Islet of Langerhans (tissue), 1 donor: ENCODE measurements at regions not wholly inside any gene's neighbourhood (a gene's known extent, or its start where the extent isn't known, plus 50 kb on each side); places are given as distances from the start of the nearest gene placed in this dataset.

Source experiments
- FAIRE-seq: peaks from one replicate; lab custom pipeline; 2011; peaks lifted over from hg19 to GRCh38; lab: Jason Lieb, UNC

DNA sequence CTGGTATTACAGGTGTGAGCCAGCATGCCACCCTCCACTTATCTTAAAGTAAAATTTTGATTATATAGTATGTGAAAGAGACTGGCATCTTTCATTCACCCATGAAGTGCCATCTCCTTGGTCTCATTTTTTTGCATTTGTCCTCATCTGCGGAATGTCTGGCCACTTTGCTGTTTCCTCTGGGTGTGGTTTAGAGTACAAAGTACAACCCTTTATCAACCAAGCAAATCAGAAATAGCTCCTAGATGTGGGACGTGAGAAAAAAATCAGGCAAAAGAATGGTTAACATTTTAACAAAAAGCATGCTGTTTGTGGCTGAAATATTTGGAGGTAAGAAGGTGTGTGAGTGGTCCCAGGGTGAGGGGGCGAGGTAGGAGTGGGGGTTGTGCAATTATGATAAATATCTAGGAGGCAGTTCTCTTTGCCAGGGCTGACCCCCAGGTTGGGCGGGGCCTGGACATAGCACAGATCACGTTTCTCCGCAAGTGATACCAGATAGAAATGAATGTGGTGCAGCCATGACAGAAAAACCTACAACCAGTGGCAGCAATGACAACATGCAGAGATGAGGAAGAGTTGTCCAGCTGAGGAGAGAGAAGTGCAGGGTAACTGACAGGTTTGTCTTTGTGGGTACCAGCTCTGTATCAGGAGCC, 115.8 kb upstream of the SERTAD2 start:
- FAIRE-seq = no peak

DNA sequence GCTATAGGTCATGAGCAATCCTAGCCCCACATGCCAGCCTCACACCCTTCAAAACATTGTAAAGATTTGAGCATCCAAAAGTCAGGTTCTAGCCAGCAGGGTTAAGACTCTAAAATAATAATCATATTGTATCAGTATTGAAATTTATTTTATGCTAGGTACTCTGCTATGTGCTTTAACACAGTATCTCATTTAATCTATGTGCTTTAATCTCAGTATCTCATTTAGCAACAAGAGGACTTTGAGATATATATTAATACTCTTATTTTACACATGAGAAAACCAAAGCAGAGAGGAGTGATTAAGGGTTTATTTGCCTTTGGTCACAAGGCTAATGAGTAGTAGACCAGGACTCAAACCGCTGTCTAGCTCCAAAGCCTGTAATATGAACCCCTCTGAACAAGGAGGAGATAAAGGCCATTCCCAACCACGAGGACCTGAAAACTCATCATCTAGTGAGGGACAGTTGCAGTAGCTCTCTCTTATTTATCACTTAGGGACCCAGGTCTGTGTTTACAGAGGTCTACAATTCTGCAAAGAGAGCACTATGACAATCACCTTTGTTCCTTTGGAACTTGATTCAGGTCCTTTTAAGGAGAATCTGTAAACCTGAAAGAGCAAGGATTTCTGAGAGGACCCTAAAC, 116.5 kb upstream of the SERTAD2 start:
- FAIRE-seq = no peak

GRCh38 chr2:64770781-64771334, 117.1 kb upstream of the SERTAD2 start:
- FAIRE-seq = no peak

DNA sequence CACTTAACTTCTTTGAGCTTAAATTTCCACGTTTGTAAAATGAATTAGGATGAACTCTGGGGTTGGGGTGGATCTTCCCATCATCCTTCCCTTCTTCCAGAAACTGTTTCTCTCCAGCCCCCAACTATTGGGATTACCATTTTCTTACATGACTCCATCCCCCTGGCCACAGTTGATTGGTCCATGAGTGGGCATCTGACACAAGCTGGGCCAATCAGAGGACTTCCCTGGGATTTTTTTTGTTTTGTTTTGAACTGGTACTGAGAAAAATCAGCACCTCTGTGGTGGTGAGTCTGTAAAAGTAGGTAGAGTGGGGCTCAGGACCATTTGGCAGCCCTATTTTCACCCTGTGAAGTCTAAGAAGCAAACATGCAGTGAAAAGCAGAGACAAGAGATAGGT, 118.0 kb upstream of the SERTAD2 start:
- no peak for FAIRE-seq

- FAIRE-seq = no peak
Measured at GRCh38 chr2:64773461-64774118, 119.9 kb upstream of the SERTAD2 start.

DNA sequence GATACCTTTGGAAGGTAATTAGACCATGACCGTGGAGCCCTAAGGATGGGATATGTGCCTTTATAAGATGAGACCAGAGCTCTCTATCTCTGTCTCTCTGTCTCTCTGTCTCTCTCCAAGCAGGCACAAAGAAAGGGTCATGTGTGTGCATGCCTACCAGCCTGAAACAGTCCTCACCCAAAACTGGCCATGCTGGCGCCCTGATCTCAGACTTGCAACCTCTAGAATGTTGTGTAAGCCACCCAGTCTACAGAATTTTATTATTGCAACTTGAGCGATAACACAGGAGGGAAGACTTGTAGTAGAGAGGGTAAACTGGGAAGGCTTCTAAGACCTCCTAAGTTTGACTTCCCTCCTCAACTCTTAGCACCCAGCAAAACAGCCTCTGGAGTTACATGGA, 124.1 kb upstream of the SERTAD2 start:
- no peak for FAIRE-seq

DNA sequence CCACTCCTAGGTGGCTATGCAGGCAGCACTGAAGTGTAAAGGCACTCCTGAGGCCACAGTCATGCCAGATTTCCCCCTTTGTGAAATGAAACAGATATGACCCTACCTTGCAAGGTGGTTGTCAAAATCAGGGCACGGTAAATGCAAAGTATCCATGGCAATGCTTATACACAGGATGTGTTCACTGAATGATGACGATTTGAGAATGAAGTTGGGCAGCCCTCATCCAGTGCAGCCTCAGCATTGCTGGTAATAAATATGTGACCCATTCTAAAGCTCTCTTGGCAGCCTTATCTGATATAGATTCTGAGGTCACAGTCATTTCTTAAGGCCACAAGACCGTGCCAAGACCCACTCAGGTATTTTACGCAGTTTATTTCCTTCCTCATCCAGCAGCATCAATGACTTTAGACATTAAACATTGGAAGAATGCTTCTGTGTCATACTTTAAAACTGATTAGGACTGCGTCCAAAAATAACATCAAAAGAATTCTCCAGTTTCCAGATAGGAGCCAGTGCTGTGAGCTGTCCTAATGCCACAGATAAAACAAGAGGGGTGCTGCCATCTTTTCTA, 125.5 kb upstream of the SERTAD2 start:
- FAIRE-seq = no peak

DNA sequence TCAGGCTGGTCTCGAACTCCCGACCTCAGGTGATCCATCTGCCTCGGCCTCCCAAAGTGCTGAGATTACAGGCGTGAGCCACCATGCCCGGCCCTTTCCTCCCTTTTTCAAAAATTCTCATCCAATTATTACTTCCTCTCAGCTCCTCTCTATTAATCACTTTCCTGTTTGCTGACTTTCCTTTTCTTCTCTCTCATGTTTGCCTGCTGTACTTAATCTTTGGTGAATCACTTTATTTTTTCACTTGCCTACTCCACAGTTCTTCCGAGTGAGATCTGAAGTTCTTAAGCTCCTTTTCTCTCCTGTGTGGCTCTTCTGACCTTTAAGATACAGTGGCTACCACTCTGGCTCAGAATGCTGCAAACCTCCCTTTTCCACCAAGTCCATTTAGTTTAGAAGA, 126.3 kb upstream of the SERTAD2 start:
- FAIRE-seq = no peak

DNA sequence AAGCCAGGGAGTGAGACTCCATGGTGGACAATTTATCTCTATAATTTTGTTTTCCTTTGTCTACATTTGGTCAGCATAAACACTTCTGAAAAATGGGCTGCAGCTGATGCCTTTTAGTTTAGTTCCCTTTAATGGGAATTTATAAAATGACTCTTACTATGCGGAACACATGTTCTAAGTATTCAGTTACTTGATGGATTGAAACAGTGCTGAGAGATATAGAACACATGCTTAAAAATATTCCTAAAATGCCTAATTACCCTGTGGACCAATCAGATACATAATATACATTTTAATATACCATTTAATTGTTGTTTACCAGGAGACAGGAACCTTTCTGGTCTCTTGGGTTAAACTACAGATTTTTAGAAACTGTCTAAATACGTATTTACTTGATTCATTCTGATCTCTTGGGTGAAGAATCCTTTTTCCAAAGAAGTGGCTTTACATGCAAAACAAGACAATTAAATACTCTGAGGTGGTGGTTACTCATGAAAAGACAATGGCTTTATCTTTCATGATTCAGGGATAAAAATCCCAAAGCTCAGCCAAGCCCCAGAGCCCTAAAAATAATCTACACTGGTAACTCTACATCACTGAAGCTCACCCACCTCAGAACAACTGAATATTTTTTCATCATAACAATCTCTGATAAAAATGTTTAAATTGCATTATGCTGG, 128.1 kb upstream of the SERTAD2 start:
- no peak for FAIRE-seq

GRCh38 chr2:64784168-64785061, 130.7 kb upstream of the SERTAD2 start:
- no peak for FAIRE-seq

GRCh38 chr2:64785245-64785644, 131.5 kb upstream of the SERTAD2 start:
- FAIRE-seq = no peak

GRCh38 chr2:64786343-64787018, 132.8 kb upstream of the SERTAD2 start:
- no peak for FAIRE-seq

GRCh38 chr2:64787019-64787365, 133.3 kb upstream of the SERTAD2 start:
- FAIRE-seq = no peak

DNA sequence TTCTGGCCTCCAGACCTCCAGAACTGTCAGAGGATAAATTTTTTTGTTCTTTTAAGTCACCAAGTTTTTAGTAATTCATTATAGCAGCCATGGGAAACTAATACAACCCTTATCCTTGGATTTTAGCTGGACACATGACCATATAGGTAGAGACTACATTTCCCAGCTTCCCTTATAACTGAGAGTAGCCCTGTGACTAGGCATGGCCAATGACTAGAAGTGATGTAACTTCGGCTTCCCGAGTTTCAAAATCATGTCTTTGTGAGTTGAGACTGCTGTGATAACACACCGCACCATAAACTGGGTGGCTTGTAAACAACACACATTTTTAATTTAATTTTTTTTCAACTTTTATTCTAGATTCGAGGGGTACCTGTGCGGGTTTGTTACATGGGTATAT, 134.0 kb upstream of the SERTAD2 start:
- FAIRE-seq = no peak

- no peak for FAIRE-seq
Measured at GRCh38 chr2:64789466-64790320, 136.0 kb upstream of the SERTAD2 start.

DNA sequence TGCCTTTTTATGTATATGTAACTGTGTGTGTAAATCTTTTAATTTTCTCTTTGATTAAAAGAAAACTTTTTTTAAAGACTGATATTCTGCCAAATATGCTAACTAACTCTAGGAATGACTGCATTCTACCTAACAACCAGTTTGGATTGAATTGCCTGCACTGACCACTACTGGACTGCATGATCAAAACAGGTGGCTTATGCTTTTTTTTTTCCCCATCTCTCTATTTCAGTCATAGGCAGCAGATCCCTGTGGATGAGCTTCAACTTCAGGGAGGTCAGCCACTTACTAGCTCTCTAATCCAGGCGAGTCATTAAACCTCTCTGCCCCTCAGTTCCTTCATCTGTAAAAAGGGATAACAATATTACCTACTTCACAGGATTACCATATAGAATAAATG, 138.6 kb upstream of the SERTAD2 start:
- FAIRE-seq = no peak

- FAIRE-seq = no peak
Measured at GRCh38 chr2:64792995-64793639, 139.4 kb upstream of the SERTAD2 start.

DNA sequence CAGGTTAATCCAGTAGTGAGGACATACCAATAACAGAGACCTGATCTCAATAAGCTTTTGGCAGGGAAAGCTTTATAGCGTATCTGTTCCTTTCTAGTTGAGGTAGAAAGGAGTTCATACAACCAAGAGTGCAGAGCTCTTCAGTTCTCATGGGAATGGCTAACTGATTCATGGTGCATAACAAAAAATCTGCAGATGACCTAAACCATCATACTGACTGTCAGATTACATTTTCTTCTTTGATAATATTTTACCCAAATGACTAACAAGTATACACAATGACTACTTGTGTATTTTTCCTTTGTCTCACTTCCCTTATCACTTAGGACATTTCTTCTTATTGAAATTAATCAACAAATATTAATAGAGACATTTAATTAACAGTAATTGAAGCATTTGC, 140.0 kb upstream of the SERTAD2 start:
- no peak for FAIRE-seq

DNA sequence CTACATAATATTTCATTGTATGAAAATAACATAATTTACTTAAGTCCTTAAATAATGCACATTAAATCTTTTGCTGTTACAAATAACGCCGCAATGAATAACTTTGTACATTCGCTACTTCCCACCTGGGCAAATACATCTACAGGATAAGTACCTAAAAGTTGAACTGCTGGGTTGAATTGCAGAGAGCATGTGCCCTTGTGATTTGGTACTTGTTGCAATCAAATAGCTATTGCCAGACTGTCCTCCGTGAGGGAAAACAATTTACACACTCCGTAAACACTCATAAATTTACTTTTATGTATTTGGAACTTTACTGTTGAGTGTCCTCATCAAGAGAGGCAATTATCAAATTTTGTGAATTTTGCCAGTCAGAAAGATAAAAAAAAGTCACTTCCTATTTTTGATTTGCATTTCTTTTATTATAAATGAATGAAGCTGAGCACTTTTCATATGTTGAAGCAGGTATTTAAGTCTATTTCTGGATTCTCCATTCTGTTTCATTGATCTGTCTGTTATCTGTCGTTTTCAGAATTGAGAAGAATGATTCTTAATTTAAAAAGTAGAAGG, 140.8 kb upstream of the SERTAD2 start:
- FAIRE-seq = no peak
